HAP-1 (cell line): ENCODE measurements at regions not wholly inside any gene's neighbourhood (a gene's known extent, or its start where the extent isn't known, plus 50 kb on each side); places are given as distances from the start of the nearest gene placed in this dataset.

Experiments used
- DNase-seq, 2 experiments: peaks; one replicate each; pipeline ENCODE4 v3.0.0-alpha.2; 2016 to 2020; ENCODE audit warnings: low spot score in 2 of 2
- H3K27me3 ChIP-seq: fragments of 250-450 bp; sonication (Bioruptor Pico); 2 replicates; pipeline ENCODE4 v1.5.1; 2020; ENCODE audit warnings: low read depth, mild to moderate bottlenecking, moderate library complexity
- H3K36me3 ChIP-seq: fragments of 250-450 bp; sonication (Bioruptor Pico); replicated peaks from 2 replicates; pipeline ENCODE4 v1.5.1; 2020; ENCODE audit warnings: mild to moderate bottlenecking
- H3K4me1 ChIP-seq: fragments of 250-450 bp; sonication (Bioruptor Pico); 2 replicates; pipeline ENCODE4 v1.5.1; 2020; ENCODE audit warnings: mild to moderate bottlenecking
- H3K4me3 ChIP-seq: fragments of 250-450 bp; sonication (Bioruptor Pico); 2 replicates; pipeline ENCODE4 v1.5.1; 2020; ENCODE audit warnings: mild to moderate bottlenecking, moderate library complexity
- H3K9me3 ChIP-seq: fragments of 250-450 bp; sonication (Bioruptor Pico); 2 replicates; pipeline ENCODE4 v1.5.1; 2020; ENCODE audit warnings: mild to moderate bottlenecking, moderate library complexity
- in situ Hi-C: fragments of 300-500 bp; cut with MboI; formaldehyde crosslinking; loops from 3 replicates; pipeline ENCODE4 v1.14.3; 2020; ENCODE audit warnings: low sequenced_read_pairs, inconsistent platforms, mixed read lengths

DNA sequence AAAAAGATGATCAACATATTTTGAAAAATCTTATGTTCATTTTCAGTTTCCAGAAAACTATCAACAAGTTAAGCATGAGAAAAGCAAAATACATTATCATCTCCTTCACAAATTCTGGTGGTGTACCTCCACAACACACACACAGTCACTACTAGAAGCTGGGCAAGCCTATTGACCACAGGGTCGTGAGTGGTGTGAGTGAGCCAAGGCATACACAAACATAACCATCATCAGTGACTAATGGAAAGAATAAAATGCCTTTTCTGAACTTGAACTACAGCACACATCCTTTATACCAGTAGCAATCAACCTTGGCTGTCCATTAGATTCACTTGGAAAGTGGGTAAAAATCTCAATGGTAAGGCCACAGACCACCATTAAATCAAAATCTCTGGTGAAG is 180.2 kb downstream of the FAM47B start:
- H3K4me3 ChIP-seq = no peak overlapping the region
- no peaks in the 10 kb centered on the region for H3K4me1 ChIP-seq
- no peaks in the 10 kb centered on the region for H3K36me3 ChIP-seq
- in situ Hi-C loops = no loop called here
- no peaks in the 10 kb centered on the region for H3K9me3 ChIP-seq
- DNase-seq = no peak
- H3K27me3 ChIP-seq = no peaks in the 10 kb centered on the region; the same call in 1 of the 2 replicates

- H3K36me3 ChIP-seq = no peaks in the 10 kb centered on the region
- in situ Hi-C loops = no loop called here
- H3K4me3 ChIP-seq = no peak overlapping the region
- H3K4me1 ChIP-seq = no peaks in the 10 kb centered on the region
- no peak for DNase-seq
- H3K27me3 ChIP-seq = no peaks in the 10 kb centered on the region
- no peaks in the 10 kb centered on the region for H3K9me3 ChIP-seq
These were observed 206.9 kb downstream of the FAM47B start for GRCh38 chrX:35149517-35149916.

GRCh38 chrX:35150052-35150451 is 207.5 kb downstream of the FAM47B start:
- in situ Hi-C loops = no loop called here
- H3K4me1 ChIP-seq = no peaks in the 10 kb centered on the region
- H3K9me3 ChIP-seq = no peaks in the 10 kb centered on the region
- H3K27me3 ChIP-seq = no peaks in the 10 kb centered on the region
- no peak overlapping the region for H3K4me3 ChIP-seq
- DNase-seq = no peak
- no peaks in the 10 kb centered on the region for H3K36me3 ChIP-seq

DNA sequence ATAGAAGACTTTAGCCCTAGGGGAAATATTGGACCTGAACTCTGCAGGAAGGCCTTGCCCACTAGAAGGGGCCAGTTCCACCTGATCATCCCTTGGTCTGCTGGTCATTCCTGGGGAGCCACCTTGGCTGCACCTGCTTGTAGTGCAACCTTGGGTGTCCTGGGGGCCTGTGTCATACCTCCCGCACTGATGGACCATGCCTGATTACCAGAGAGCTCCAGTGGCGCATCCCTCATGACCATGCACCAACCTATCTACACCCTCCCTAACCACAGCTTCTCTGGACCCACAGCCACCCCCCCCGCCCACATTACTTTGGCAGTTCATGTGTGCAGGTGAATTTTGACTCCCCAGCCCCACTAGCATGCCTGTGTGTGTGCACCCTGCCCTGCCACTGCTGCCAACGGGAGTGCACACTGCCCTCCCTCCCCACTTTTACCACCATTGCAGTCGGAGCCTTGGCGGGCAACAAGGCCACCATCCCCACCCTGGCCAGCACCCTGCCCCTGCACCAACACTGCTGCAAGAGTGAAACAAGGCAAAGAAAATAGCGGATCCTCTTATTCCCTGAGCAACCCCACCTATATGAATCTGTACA is 208.1 kb downstream of the FAM47B start:
- Histone ChIP-seq H3K27me3 (no peaks in the 10 kb centered on the region), H3K4me3 (no peak overlapping the region), H3K4me1 (no peaks in the 10 kb centered on the region), H3K36me3 (no peaks in the 10 kb centered on the region), H3K9me3 (no peaks in the 10 kb centered on the region)
- DNase-seq = no peak
- in situ Hi-C loops = no loop called here

- no peaks in the 10 kb centered on the region for H3K36me3 ChIP-seq
- H3K27me3 ChIP-seq = no peaks in the 10 kb centered on the region
- H3K9me3 ChIP-seq = no peaks in the 10 kb centered on the region
- H3K4me1 ChIP-seq = no peaks in the 10 kb centered on the region
- no peak overlapping the region for H3K4me3 ChIP-seq
- DNase-seq = no peak
- in situ Hi-C loops = no loop called here
These were observed 223.4 kb downstream of the FAM47B start for GRCh38 chrX:35166023-35166422.
